ENCODE measurements at regions not wholly inside any gene's neighbourhood (a gene's known extent, or its start where the extent isn't known, plus 50 kb on each side); places are given as distances from the start of the nearest gene placed in this dataset.
"Not testable (repeated sequence)": the region's sequence is repeated elsewhere in the genome, so short reads cannot be mapped to it uniquely, and the experiment has no call there.

- Mint-ChIP-seq H3K27me3 (no peaks in the 10 kb centered on the region), H3K4me3 (no peak overlapping the region), H3K9me3 (no peaks in the 10 kb centered on the region), H3K4me1 (no peaks in the 10 kb centered on the region), H3K36me3 (ENCODE audit: low read depth) (no peaks in the 10 kb centered on the region), H3K27ac (no peak overlapping the region)
- POLR2A ChIA-PET, result no interaction called here
- DNase-seq, result no peak
- CTCF ChIA-PET, result no interaction called here
These were observed 431.8 kb downstream of the PPARGC1A start for GRCh38 chr4:23458054-23458453.

GRCh38 chr4:23456864-23457263 lies 433.0 kb downstream of the PPARGC1A start:
- Mint-ChIP-seq H3K4me3 (no peak overlapping the region), H3K36me3 (ENCODE audit: low read depth) (no peaks in the 10 kb centered on the region), H3K27ac (no peak overlapping the region), H3K27me3 (no peaks in the 10 kb centered on the region), H3K4me1 (no peaks in the 10 kb centered on the region), H3K9me3 (no peaks in the 10 kb centered on the region)
- ChIA-PET CTCF (no interaction called here), POLR2A (no interaction called here)
- no peak for DNase-seq

- no peaks in the 10 kb centered on the region for H3K9me3 Mint-ChIP-seq
- H3K4me1 Mint-ChIP-seq, result no peaks in the 10 kb centered on the region
- ChIA-PET POLR2A (no interaction called here), CTCF (interaction anchor here (1.0 kb wide), 1 partner anchor 11 kb away, joined by 3 read pairs; no protein-coding TSS in a partner anchor)
- no peak for DNase-seq
- H3K36me3 Mint-ChIP-seq (ENCODE audit: low read depth), result no peaks in the 10 kb centered on the region
- no peak overlapping the region for H3K27ac Mint-ChIP-seq
- H3K4me3 Mint-ChIP-seq, result no peak overlapping the region
- H3K27me3 Mint-ChIP-seq, result no peaks in the 10 kb centered on the region
These were observed 434.2 kb downstream of the PPARGC1A start for GRCh38 chr4:23455456-23456158.

- no peaks in the 10 kb centered on the region for H3K27me3 Mint-ChIP-seq
- H3K36me3 Mint-ChIP-seq (ENCODE audit: low read depth), result no peaks in the 10 kb centered on the region
- no peak for DNase-seq
- CTCF ChIA-PET, result no interaction called here
- H3K4me1 Mint-ChIP-seq, result no peaks in the 10 kb centered on the region
- H3K27ac Mint-ChIP-seq, result no peak overlapping the region
- POLR2A ChIA-PET, result no interaction called here
- H3K4me3 Mint-ChIP-seq, result no peak overlapping the region
- peaks cover 4% of the 10 kb centered on the region for H3K9me3 Mint-ChIP-seq
These were observed 448.2 kb downstream of the PPARGC1A start for GRCh38 chr4:23441530-23442069.

GRCh38 chr4:23438764-23439163 lies 451.1 kb downstream of the PPARGC1A start:
- POLR2A ChIA-PET, result no interaction called here
- CTCF ChIA-PET, result no interaction called here
- H3K4me3 Mint-ChIP-seq, result no peak overlapping the region
- H3K27ac Mint-ChIP-seq, result no peak overlapping the region
- DNase-seq, result no peak
- no peaks in the 10 kb centered on the region for H3K27me3 Mint-ChIP-seq
- no peaks in the 10 kb centered on the region for H3K36me3 Mint-ChIP-seq (ENCODE audit: low read depth)
- no peaks in the 10 kb centered on the region for H3K4me1 Mint-ChIP-seq
- peaks cover 4% of the 10 kb centered on the region for H3K9me3 Mint-ChIP-seq

- Mint-ChIP-seq H3K9me3 (no peaks in the 10 kb centered on the region), H3K4me1 (no peaks in the 10 kb centered on the region), H3K4me3 (no peak overlapping the region), H3K36me3 (ENCODE audit: low read depth) (no peaks in the 10 kb centered on the region), H3K27ac (no peak overlapping the region), H3K27me3 (no peaks in the 10 kb centered on the region)
- DNase-seq, result no peak
- ChIA-PET CTCF (no interaction called here), POLR2A (no interaction called here)
These were observed 460.4 kb downstream of the PPARGC1A start for GRCh38 chr4:23429497-23429896.

GRCh38 chr4:23425570-23425969 lies 464.3 kb downstream of the PPARGC1A start:
- Mint-ChIP-seq H3K27me3 (no peaks in the 10 kb centered on the region), H3K9me3 (no peaks in the 10 kb centered on the region), H3K36me3 (ENCODE audit: low read depth) (no peaks in the 10 kb centered on the region), H3K4me1 (no peaks in the 10 kb centered on the region), H3K4me3 (no peak overlapping the region), H3K27ac (no peak overlapping the region)
- DNase-seq, result no peak
- POLR2A ChIA-PET, result no interaction called here
- CTCF ChIA-PET, result no interaction called here

GRCh38 chr4:23423540-23423939 lies 466.3 kb downstream of the PPARGC1A start:
- no peaks in the 10 kb centered on the region for H3K27me3 Mint-ChIP-seq
- CTCF ChIA-PET, result no interaction called here
- H3K27ac Mint-ChIP-seq, result no peak overlapping the region
- DNase-seq, result no peak
- no peak overlapping the region for H3K4me3 Mint-ChIP-seq
- H3K4me1 Mint-ChIP-seq, result no peaks in the 10 kb centered on the region
- POLR2A ChIA-PET, result no interaction called here
- H3K36me3 Mint-ChIP-seq (ENCODE audit: low read depth), result no peaks in the 10 kb centered on the region
- H3K9me3 Mint-ChIP-seq, result no peaks in the 10 kb centered on the region

GRCh38 chr4:23422878-23423277 lies 467.0 kb downstream of the PPARGC1A start:
- ChIA-PET POLR2A (no interaction called here), CTCF (no interaction called here)
- no peak for DNase-seq
- Mint-ChIP-seq H3K4me3 (no peak overlapping the region), H3K27ac (no peak overlapping the region), H3K36me3 (ENCODE audit: low read depth) (no peaks in the 10 kb centered on the region), H3K27me3 (no peaks in the 10 kb centered on the region), H3K4me1 (no peaks in the 10 kb centered on the region), H3K9me3 (no peaks in the 10 kb centered on the region)

- H3K27ac Mint-ChIP-seq, result no peak overlapping the region
- H3K9me3 Mint-ChIP-seq, result no peaks in the 10 kb centered on the region
- no peaks in the 10 kb centered on the region for H3K36me3 Mint-ChIP-seq (ENCODE audit: low read depth)
- POLR2A ChIA-PET, result no interaction called here
- H3K4me3 Mint-ChIP-seq, result no peak overlapping the region
- CTCF ChIA-PET, result no interaction called here
- no peak for DNase-seq
- H3K4me1 Mint-ChIP-seq, result no peaks in the 10 kb centered on the region
- no peaks in the 10 kb centered on the region for H3K27me3 Mint-ChIP-seq
These were observed 476.2 kb downstream of the PPARGC1A start for GRCh38 chr4:23413631-23414030.

- ChIA-PET CTCF (no interaction called here), POLR2A (no interaction called here)
- H3K9me3 Mint-ChIP-seq, result no peaks in the 10 kb centered on the region
These were observed 477.1 kb downstream of the PPARGC1A start for GRCh38 chr4:23412701-23413100.

GRCh38 chr4:23408913-23409312 lies 480.9 kb downstream of the PPARGC1A start:
- H3K36me3 Mint-ChIP-seq (ENCODE audit: low read depth); DNase-seq; H3K9me3 Mint-ChIP-seq; POLR2A ChIA-PET; H3K27me3 Mint-ChIP-seq; CTCF ChIA-PET; H3K4me1 Mint-ChIP-seq; H3K4me3 Mint-ChIP-seq; H3K27ac Mint-ChIP-seq: not testable (repeated sequence)

More at GRCh38 chr4:23412701-23413100, 477.1 kb downstream of the PPARGC1A start:
- Mint-ChIP-seq H3K36me3 (ENCODE audit: low read depth) (no peaks in the 10 kb centered on the region), H3K27me3 (no peaks in the 10 kb centered on the region), H3K4me1 (no peaks in the 10 kb centered on the region), H3K4me3 (no peak overlapping the region), H3K27ac (no peak overlapping the region)
- no peak for DNase-seq

GRCh38 chr4:23401572-23401971 lies 488.3 kb downstream of the PPARGC1A start:
- DNase-seq, result no peak
- no peaks in the 10 kb centered on the region for H3K4me1 Mint-ChIP-seq
- POLR2A ChIA-PET, result no interaction called here
- H3K36me3 Mint-ChIP-seq (ENCODE audit: low read depth), result no peaks in the 10 kb centered on the region
- H3K27ac Mint-ChIP-seq, result no peak overlapping the region
- H3K4me3 Mint-ChIP-seq, result no peak overlapping the region
- peaks cover 2% of the 10 kb centered on the region for H3K9me3 Mint-ChIP-seq
- no peaks in the 10 kb centered on the region for H3K27me3 Mint-ChIP-seq
- CTCF ChIA-PET, result no interaction called here

- Mint-ChIP-seq H3K4me1 (no peaks in the 10 kb centered on the region), H3K9me3 (no peaks in the 10 kb centered on the region), H3K27me3 (no peaks in the 10 kb centered on the region), H3K27ac (no peak overlapping the region), H3K4me3 (no peak overlapping the region), H3K36me3 (ENCODE audit: low read depth) (no peaks in the 10 kb centered on the region)
- ChIA-PET POLR2A (no interaction called here), CTCF (no interaction called here)
- DNase-seq, result no peak
These were observed 496.9 kb downstream of the PPARGC1A start for GRCh38 chr4:23392860-23393458.
